Tibial nerve (tissue), 4 donors: ENCODE measurements at regions not wholly inside any gene's neighbourhood (a gene's known extent, or its start where the extent isn't known, plus 50 kb on each side); places are given as distances from the start of the nearest gene placed in this dataset.

ENCODE experiments used
- CTCF ChIP-seq, 5 experiments: fragments of 200-600 bp in 3 of 5; fragments of 450-650 bp in 2 of 5; sonication (generic) in 3 of 5; IDR thresholded peaks; one replicate each; pipeline ENCODE4 v1.5.1; 2016 to 2019; ENCODE audit warnings: antibody characterized with exemption in 5 of 5, mild to moderate bottlenecking in 3 of 5, moderate library complexity in 2 of 5
- EP300 ChIP-seq, 2 donors: sonication (generic); formaldehyde crosslinking; IDR thresholded peaks; one replicate each; pipeline ENCODE4 v1.6.1; 2017; ENCODE audit warnings: antibody characterized with exemption in 2 of 2, mild to moderate bottlenecking in 1 of 2

DNA sequence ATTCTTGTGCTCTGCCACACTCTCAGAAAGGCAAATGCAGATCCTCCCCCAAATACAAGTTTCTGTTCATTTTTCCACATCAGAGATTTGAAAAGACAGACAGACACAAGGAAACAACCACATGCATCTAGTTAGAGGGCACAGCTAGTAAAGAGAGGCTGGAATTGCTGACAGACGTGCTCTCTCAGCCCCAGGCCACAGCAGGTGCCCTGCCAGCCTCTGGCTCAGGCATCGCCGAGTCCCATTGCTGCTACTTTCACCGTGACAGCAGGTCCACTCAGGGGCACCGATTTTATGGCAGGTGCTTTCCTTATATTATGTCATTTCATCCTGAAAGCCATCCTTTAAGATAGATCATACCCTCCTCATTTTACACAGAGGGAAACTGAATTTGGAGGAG is 507.5 kb downstream of the EIPR1 start:
- TF ChIP-seq EP300 (IDR thresholded peaks at IDR 0.05), result no peak
- no peak for TF ChIP-seq CTCF (IDR thresholded peaks at IDR 0.05)
